ENCODE measurements at regions not wholly inside any gene's neighbourhood (a gene's known extent, or its start where the extent isn't known, plus 50 kb on each side); places are given as distances from the start of the nearest gene placed in this dataset.

DNA sequence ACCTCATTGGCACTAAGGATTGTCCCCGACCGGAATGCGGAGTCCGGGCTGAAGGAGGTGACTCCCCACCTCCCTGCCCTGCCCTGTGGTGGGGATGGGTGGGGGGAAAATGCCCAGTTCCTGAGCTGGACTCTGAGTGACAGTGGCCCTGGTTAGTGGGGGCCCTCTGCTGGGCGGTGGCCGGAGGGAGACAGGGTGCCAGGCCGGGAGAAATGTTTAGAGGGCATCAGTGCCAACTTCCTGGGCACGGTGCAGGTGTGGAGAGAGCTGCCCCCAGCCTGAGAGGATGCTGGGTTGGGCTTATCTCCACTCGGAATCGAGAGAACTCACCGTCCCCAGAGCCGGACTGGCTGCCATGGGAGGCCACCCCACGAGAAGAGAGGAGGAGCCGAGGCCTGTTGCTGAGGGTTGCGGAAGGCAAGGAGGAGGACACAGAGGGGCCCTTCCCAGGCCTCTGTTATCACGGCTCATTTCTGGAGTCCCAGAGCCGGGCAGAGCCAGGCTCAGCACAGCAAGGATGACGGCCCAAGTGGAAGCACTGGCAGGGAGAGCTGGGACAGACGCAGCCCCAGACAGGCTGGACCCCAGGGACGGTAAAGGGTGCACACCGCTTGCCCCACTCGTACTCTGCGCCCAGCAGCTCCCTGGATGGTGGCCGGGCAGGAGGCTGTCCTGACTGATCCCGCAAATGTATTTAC is 156.7 kb downstream of the KIF26A start:
- H3K9ac ChIP-seq (ENCODE audit: low read length), result no peak overlapping the region
- H3K4me3 ChIP-seq (ENCODE audit: low read length), result no peak overlapping the region
- peaks cover 21% of the 10 kb centered on the region for H3K27me3 ChIP-seq (replicated peaks; ENCODE audit: control insufficient read depth, insufficient read depth, low read length)
- DNase-seq (ENCODE audit: low read depth), result no peak
- H3K36me3 ChIP-seq (ENCODE audit: control insufficient read depth, insufficient read depth, low read length, severe bottlenecking), result no peaks in the 10 kb centered on the region
- H3K4me1 ChIP-seq (ENCODE audit: control insufficient read depth, insufficient read depth, low read length), result no peaks in the 10 kb centered on the region
- no peaks in the 10 kb centered on the region for H3K9me3 ChIP-seq (ENCODE audit: control insufficient read depth, low read length)

DNA sequence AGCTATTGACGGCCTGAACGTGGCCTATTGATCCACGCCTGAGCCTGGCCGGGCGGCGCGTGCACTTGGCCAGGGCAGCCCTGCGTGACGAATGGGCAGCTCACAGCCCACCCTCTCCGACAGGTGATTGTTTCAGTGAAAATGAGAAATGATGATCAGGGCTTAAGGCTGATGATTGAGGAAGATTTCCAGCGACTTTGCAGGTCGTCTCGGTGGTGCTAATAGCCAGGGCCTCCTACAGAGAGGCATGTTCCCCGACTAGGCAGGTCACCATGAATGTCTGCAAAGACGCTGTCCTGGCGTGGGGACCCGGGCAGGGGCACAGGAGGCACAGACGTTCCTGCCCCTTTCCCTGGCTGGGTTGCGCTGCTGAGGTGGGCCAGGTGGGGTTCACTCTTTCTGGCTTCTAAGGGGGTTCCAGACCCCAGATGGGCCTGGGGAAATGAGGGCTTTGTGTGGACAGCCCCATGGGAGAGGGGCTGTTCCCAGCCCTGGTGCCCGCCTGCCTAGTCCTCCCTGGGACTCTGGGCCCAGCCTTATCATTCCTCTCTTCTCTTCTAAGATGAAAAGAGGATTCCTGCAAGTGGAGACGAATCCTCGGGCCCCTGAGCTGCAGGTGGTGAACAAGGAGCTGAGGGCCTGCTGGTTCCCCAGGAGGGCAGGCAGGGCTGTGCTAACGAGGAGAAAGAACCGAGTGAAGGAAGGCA is 157.4 kb downstream of the KIF26A start:
- no peak overlapping the region for H3K9ac ChIP-seq (ENCODE audit: low read length)
- H3K27me3 ChIP-seq (replicated peaks; ENCODE audit: control insufficient read depth, insufficient read depth, low read length), result peaks cover 21% of the 10 kb centered on the region
- no peak for DNase-seq (ENCODE audit: low read depth)
- H3K36me3 ChIP-seq (ENCODE audit: control insufficient read depth, insufficient read depth, low read length, severe bottlenecking), result no peaks in the 10 kb centered on the region
- H3K4me3 ChIP-seq (ENCODE audit: low read length), result no peak overlapping the region
- H3K9me3 ChIP-seq (ENCODE audit: control insufficient read depth, low read length), result no peaks in the 10 kb centered on the region
- no peaks in the 10 kb centered on the region for H3K4me1 ChIP-seq (ENCODE audit: control insufficient read depth, insufficient read depth, low read length)

DNA sequence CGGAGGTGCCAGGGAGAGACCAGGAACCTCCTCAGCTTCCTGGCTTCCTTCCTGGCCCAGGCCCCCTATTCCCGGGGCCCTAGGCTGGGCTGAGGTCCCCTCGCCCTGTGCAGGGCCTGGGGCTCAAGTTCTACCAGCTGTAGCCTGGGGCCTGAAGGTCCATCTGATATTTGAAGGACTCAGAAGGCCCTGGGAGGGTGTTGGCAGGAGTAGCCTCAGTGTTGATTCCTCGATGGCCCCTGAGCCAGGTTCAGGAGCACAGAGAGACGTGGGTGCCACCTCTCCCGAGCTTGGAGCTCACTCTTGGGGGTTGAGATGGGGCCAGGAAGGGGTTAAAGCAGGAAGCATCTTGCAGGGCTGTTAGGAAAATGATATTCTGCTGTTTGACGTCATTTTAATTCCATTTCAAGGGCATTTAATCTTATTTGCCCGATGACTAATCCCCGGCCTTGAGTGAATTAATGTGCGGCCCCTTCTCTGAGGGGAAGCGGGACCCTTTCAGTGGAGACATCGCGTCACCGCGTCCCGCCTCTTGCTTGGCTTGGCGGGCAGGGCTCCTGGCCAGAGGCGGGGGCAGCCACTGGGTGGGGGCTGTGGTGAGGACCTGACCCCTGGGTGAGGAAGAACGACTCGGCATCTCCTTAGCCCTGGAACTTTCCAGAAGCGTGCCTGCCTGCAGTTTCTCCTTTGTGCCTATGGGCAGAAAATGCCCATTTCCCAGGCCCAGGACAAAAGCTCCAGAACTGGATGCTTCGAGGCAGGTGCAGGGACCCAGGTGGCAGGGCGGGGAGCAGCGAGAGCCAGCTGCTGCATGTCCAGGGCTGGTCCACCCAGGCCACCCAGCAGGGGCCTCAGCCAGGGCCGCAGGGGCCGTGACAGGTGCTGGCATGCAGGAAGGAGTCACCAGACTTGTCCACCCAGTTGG is 158.3 kb downstream of the KIF26A start:
- DNase-seq (ENCODE audit: low read depth), result no peak
- H3K4me3 ChIP-seq (ENCODE audit: low read length), result no peak overlapping the region
- no peaks in the 10 kb centered on the region for H3K4me1 ChIP-seq (ENCODE audit: control insufficient read depth, insufficient read depth, low read length)
- no peak overlapping the region for H3K9ac ChIP-seq (ENCODE audit: low read length)
- no peaks in the 10 kb centered on the region for H3K36me3 ChIP-seq (ENCODE audit: control insufficient read depth, insufficient read depth, low read length, severe bottlenecking)
- H3K27me3 ChIP-seq (replicated peaks; ENCODE audit: control insufficient read depth, insufficient read depth, low read length), result peaks cover 21% of the 10 kb centered on the region
- no peaks in the 10 kb centered on the region for H3K9me3 ChIP-seq (ENCODE audit: control insufficient read depth, low read length)

DNA sequence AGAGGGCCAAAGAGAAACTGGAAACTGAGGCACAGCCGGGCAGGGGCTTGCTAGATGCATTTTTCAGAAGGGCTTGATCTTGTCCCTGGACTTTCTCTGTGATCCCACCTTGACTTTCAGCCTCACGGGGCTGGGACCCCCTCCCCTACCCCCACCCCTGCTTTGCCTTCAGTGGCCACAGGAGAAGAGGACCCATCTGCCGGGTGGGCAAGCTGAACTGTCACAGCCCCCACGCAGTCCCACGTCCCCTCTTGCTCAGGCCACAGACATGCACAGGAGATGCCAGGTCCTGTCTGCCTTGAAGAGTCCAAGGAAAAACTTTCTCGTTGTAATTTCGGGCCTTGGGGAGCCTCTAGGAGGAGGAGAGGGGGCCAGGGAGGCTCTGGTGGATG is 158.9 kb downstream of the KIF26A start:
- H3K36me3 ChIP-seq (ENCODE audit: control insufficient read depth, insufficient read depth, low read length, severe bottlenecking), result no peaks in the 10 kb centered on the region
- H3K9me3 ChIP-seq (ENCODE audit: control insufficient read depth, low read length), result no peaks in the 10 kb centered on the region
- peaks cover 21% of the 10 kb centered on the region for H3K27me3 ChIP-seq (replicated peaks; ENCODE audit: control insufficient read depth, insufficient read depth, low read length)
- H3K4me3 ChIP-seq (ENCODE audit: low read length), result no peak overlapping the region
- DNase-seq (ENCODE audit: low read depth), result no peak
- no peak overlapping the region for H3K9ac ChIP-seq (ENCODE audit: low read length)
- no peaks in the 10 kb centered on the region for H3K4me1 ChIP-seq (ENCODE audit: control insufficient read depth, insufficient read depth, low read length)

DNA sequence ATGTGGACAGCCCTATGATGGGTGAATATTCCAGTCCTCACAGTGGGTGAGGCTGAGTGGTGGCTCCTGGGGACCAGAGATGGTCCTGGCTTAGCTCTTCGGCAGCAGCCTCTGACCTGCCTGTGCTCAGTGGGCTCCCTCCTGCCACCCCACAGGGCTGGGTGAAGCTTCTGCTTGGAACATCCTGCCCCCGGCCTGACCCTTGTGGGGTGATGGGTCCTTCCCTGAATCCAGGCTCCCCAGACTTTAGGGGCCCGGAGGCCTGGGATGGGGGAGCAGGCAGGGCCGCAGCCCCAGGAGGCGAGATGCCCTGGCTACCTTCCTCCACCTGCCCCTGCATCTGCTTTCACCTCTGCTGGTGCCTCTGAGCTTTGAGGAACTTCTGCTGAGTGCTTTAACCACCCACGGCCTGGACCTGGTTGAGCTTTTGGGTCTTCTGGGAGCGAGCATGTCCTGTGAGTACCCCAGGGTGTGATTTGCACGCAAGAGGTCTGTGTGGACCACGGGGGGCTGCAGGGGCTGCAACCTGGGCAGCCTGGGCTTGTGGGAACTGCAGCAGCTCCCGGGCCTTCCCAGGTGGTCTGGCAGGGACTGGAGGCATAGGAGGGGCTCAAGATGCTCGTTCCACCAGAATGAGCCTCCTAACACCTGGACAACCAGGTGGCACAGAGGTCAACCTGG is 159.5 kb downstream of the KIF26A start:
- no peaks in the 10 kb centered on the region for H3K4me1 ChIP-seq (ENCODE audit: control insufficient read depth, insufficient read depth, low read length)
- no peak overlapping the region for H3K4me3 ChIP-seq (ENCODE audit: low read length)
- no peaks in the 10 kb centered on the region for H3K36me3 ChIP-seq (ENCODE audit: control insufficient read depth, insufficient read depth, low read length, severe bottlenecking)
- H3K27me3 ChIP-seq (replicated peaks; ENCODE audit: control insufficient read depth, insufficient read depth, low read length), result peaks cover 21% of the 10 kb centered on the region
- no peak overlapping the region for H3K9ac ChIP-seq (ENCODE audit: low read length)
- no peak for DNase-seq (ENCODE audit: low read depth)
- no peaks in the 10 kb centered on the region for H3K9me3 ChIP-seq (ENCODE audit: control insufficient read depth, low read length)

DNA sequence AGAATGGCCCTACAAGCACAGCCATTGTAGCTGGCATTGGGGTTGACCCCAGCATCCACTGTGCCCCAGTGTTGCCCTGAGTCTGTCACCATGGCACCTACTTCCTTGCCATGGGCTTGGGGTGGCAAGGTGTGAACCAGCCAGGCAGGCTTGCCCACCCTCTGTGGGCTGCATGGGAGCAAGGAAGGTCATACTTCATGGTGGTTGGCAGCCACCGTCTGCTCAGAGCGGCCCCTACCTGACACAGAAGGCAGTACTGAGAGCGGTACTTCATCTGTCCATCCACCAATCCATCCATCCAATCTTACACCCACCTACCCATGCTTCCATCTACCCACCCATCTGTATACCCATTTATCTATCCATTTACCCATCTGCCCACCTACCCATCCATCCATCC is 160.1 kb downstream of the KIF26A start:
- no peaks in the 10 kb centered on the region for H3K36me3 ChIP-seq (ENCODE audit: control insufficient read depth, insufficient read depth, low read length, severe bottlenecking)
- no peaks in the 10 kb centered on the region for H3K9me3 ChIP-seq (ENCODE audit: control insufficient read depth, low read length)
- H3K27me3 ChIP-seq (replicated peaks; ENCODE audit: control insufficient read depth, insufficient read depth, low read length), result peaks cover 19% of the 10 kb centered on the region
- DNase-seq (ENCODE audit: low read depth), result no peak
- H3K4me3 ChIP-seq (ENCODE audit: low read length), result no peak overlapping the region
- no peaks in the 10 kb centered on the region for H3K4me1 ChIP-seq (ENCODE audit: control insufficient read depth, insufficient read depth, low read length)
- H3K9ac ChIP-seq (ENCODE audit: low read length), result no peak overlapping the region

DNA sequence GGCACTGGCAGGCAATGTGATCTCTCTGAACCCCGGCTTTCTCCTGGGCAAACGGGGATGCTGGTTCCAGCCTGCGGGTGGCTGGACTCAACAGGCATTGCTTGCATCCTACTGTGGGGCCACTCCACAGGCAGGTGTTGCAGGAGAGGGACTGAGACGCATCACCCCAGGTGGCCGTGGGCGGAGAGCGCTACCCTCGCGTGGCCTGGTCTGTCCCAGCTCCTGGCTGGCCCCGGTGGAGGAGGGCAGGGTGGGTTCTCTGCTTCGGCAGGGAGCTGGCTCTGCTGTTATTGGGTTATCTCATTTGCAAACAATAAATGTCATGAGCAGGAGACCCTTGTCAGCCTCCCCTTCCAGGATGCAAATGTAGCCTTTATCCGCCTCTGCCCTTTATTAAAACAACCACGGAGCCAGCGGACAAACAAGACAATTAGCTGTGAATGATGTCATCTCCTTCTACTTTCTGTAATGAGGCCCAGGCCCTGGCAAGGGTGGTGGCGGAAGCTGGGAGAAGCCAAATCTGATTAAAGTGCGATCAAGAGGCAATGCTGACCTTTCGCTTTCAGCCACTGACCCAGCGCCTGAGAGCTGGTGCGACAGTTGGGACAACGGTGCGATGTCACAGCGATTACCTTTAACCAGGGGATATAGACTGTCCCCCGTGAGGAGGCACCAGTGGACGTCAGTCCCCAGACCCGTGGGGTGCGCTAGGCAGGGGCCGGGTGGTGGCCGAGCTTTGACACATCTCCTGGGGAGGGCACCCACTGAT is 161.8 kb downstream of the KIF26A start:
- Histone ChIP-seq H3K9me3 (ENCODE audit: control insufficient read depth, low read length) (no peaks in the 10 kb centered on the region), H3K27me3 (replicated peaks; ENCODE audit: control insufficient read depth, insufficient read depth, low read length) (peaks cover 4% of the 10 kb centered on the region), H3K4me1 (ENCODE audit: control insufficient read depth, insufficient read depth, low read length) (no peaks in the 10 kb centered on the region), H3K4me3 (ENCODE audit: low read length) (no peak overlapping the region), H3K36me3 (ENCODE audit: control insufficient read depth, insufficient read depth, low read length, severe bottlenecking) (no peaks in the 10 kb centered on the region), H3K9ac (ENCODE audit: low read length) (no peak overlapping the region)
- no peak for DNase-seq (ENCODE audit: low read depth)

DNA sequence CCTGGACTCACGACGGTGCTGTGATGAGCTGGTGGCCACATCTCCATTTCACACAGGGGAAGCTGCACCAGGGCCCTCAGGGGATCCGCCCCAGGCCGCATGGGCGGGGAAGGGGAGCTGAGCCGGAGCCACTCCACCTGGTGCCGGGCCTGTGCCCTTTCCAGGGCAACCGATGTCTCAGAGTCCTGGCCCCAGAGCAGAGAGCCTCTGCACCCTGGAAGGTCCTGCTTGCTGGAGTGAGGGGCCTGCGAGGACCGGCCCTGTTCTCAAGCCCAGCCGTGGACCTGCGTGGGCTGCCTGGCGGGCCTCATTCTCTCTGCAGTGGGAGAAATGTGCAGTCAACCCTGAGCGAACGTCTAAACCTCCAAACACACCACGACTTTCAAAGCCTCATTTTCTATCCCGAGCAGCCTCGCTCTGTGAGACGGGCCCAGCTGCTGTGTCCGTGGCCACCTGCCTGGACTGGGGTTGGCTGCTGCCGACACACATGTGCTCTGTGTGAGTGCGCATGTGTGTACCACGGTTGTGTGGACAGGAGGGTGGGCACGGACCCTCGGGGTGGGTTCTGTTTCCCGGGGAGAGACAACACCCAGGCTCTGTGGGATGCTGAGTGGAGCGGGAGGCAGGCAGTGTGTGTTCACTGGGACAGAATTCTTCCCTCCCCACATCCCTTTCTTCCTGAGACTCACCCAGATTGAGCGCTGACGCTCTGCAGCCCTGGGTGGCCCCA is 163.5 kb downstream of the KIF26A start:
- no peaks in the 10 kb centered on the region for H3K9me3 ChIP-seq (ENCODE audit: control insufficient read depth, low read length)
- no peak overlapping the region for H3K4me3 ChIP-seq (ENCODE audit: low read length)
- H3K9ac ChIP-seq (ENCODE audit: low read length), result no peak overlapping the region
- no peak for DNase-seq (ENCODE audit: low read depth)
- peaks cover 7% of the 10 kb centered on the region for H3K27me3 ChIP-seq (replicated peaks; ENCODE audit: control insufficient read depth, insufficient read depth, low read length)
- no peaks in the 10 kb centered on the region for H3K36me3 ChIP-seq (ENCODE audit: control insufficient read depth, insufficient read depth, low read length, severe bottlenecking)
- no peaks in the 10 kb centered on the region for H3K4me1 ChIP-seq (ENCODE audit: control insufficient read depth, insufficient read depth, low read length)

DNA sequence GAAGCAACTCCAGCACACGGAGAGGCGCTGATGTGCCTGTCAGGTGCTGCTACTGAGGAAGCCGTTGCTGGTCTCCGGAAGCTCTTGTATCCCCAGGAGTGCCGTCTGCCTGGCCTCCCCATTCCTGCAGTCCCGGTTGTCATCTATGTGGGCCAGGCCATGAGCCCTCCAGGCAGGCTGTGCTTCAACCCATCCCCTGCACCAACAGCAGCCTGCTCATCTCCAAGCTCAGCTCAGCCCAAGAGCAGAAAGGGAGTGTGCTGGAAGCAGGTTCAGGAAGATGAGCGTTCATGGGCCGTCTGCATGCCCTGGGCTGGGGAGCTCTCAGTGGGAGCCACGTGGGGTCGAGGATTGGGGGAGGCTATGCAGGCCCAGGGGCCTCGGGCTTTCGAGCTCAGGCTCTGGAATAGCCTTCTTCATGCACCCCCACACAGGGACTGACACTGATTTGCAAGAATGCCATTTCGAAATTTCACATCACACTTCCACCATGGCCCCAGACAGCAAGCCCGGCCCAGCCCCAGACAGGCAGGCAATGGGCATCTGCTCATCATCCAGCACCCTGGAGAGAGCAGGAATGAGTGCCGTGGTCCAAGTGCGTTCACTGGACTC is 164.5 kb downstream of the KIF26A start:
- Histone ChIP-seq H3K36me3 (ENCODE audit: control insufficient read depth, insufficient read depth, low read length, severe bottlenecking) (no peaks in the 10 kb centered on the region), H3K27me3 (replicated peaks; ENCODE audit: control insufficient read depth, insufficient read depth, low read length) (peaks cover 4% of the 10 kb centered on the region), H3K9me3 (ENCODE audit: control insufficient read depth, low read length) (no peaks in the 10 kb centered on the region), H3K4me1 (ENCODE audit: control insufficient read depth, insufficient read depth, low read length) (no peaks in the 10 kb centered on the region), H3K4me3 (ENCODE audit: low read length) (no peak overlapping the region), H3K9ac (ENCODE audit: low read length) (no peak overlapping the region)
- DNase-seq (ENCODE audit: low read depth), result no peak
